GM10266 (cell line): ENCODE measurements at regions not wholly inside any gene's neighbourhood (a gene's known extent, or its start where the extent isn't known, plus 50 kb on each side); places are given as distances from the start of the nearest gene placed in this dataset.
A peak's percentile ranks its signal among the peaks of the same experiment; 100 is the strongest.
"Not testable (repeated sequence)": the region's sequence is repeated elsewhere in the genome, so short reads cannot be mapped to it uniquely, and the experiment has no call there.

Experiments
- DNase-seq: peaks from one replicate; pipeline ENCODE4 v3.0.0; 2012; ENCODE audit errors: extremely low spot score
- CTCF ChIP-seq: IDR thresholded peaks from 2 replicates; pipeline ENCODE4 v1.5.1; 2012; ENCODE audit warnings: mild to moderate bottlenecking, low read depth; ENCODE audit not compliant: control insufficient read depth, insufficient read depth; ENCODE audit errors: missing control alignments

DNA sequence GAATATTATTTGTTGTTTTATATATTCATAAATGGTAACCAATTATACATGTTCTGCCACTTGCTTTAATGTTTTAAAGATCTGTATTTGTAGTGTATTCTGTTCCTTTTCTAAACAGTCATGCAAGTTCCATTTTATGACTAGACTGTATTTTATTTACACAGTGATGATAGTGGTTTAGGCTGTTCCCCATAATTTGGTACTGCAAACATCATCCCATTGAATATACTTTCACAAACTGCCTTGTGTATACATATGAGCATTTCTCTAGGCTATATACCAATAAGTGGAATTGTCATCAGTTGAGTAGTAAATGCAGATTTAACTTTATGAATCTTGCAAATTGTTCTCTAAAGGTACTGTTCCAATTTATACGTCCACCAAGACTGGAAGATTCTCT, 738.0 kb downstream of the EPHA7 start:
- TF ChIP-seq CTCF, result no peak

GRCh38 chr6:92671462-92671861, 747.9 kb downstream of the EPHA7 start:
- not testable (repeated sequence) for DNase-seq

More for the DNA sequence above, 738.0 kb downstream of the EPHA7 start:
- DNase-seq, result no peak

GRCh38 chr6:92667843-92668242, 751.5 kb downstream of the EPHA7 start:
- no peak for DNase-seq
- TF ChIP-seq CTCF, result no peak

GRCh38 chr6:92648364-92649086, 770.8 kb downstream of the EPHA7 start:
- TF ChIP-seq CTCF, result no peak
- no peak for DNase-seq

- TF ChIP-seq CTCF, result no peak
- no peak for DNase-seq
These were observed 771.7 kb downstream of the EPHA7 start for GRCh38 chr6:92647630-92648029.

- peak; percentile 58 for TF ChIP-seq CTCF
- peak; percentile 24 for DNase-seq
These were observed 775.1 kb downstream of the EPHA7 start for GRCh38 chr6:92644104-92644791.

GRCh38 chr6:92635553-92636153, 783.7 kb downstream of the EPHA7 start:
- TF ChIP-seq CTCF, result no peak
- no peak for DNase-seq
